ENCODE measurements at regions not wholly inside any gene's neighbourhood (a gene's known extent, or its start where the extent isn't known, plus 50 kb on each side); places are given as distances from the start of the nearest gene placed in this dataset.

DNA sequence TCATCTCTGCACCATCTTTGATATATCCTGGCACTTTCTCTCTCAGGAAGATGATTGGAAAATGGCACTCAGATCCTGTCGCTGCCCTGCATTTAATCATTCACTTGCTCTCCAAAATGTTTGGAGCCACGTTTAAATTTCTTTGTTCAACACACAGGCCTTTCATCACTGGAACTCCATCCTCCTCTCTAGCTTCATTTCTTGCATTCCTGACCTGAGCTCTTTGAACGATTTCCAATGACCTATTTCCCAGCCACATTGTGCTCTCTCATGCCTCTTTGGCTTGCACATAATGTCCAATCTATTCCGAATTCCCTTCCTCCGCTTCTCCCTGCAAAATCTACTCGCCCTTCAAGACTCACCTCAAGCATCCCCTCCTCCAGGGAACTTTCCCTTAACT is 287.4 kb upstream of the NBEA start:
- no peak for DNase-seq

DNA sequence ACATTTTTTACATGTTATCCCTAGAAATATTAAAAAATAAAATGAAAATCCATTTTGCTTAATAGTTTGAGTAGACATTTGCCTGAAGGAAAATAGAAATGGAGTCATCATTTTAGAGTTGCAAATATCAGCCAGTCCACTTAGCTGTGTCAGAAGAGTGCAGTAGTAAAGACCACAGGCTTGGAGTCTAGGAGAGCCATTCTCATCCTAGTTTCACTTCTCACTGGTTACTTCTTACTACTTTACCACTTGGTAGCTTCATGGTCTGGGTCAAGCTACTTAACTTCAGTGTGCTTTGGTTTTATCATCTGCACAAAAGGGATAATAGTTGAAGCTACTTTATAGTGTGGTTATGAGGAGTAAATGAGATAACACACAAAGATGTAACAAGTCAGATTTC is 286.5 kb upstream of the NBEA start:
- DNase-seq, result no peak

DNA sequence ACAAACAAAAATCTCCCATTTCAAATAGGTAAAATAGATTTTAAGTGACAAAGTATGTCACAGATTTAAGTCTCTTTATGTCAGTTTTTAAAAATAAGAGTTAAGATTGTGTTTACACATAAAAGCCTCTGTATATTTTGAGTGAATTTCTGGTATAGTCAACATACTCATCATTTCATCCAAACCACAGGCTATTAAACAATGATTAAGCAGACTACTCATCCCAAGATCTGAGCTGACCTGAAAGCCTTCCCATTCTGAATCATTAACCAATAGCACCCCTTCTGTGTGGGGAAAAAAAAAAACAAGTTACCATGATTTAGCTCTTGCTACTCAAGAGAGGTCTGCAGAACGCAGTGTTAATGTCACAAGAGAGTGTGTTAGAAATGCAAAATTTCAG is 284.4 kb upstream of the NBEA start:
- DNase-seq, result no peak

- DNase-seq, result no peak
Observed at GRCh38 chr13:34667286-34668218, 274.5 kb upstream of the NBEA start.

- no peak for DNase-seq
Observed at GRCh38 chr13:34671137-34671536, 270.9 kb upstream of the NBEA start.

DNA sequence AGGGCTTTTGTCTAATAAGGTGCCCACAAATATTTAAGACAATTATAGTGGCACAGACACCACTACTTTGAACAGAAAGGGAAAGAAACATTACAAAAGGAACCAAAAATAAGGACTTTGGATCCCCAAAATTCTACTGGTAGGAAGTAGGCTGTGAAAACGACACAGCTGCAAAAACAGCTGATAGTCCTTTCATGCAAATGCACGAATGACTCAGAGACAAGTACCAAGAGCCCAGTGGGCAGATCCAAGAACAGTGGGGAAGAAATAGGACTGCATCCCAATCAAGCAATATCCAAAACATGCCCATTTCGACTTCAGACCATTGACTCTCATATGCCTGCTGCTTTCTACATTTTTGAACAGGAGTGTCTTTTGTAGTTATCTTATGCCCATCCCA is 269.4 kb upstream of the NBEA start:
- DNase-seq, result no peak

GRCh38 chr13:34675626-34676025 is 266.4 kb upstream of the NBEA start:
- no peak for DNase-seq

DNA sequence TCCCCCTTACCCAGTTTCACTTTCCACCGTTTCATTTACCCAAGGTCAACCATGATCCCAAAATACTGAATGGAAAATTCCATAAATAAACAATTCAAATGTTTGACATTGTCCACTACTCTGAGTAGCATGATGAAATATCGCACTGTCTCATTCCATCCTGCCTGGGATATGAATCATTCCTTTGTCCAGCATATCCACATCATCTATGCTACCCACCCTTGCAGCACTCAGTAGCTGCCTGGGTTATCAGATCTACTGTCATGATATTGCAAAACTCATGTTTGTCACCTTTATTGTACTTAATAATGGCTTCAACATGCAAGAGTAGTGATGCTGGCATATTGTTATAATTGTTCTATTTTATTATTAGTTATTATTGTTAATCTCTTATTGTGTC is 263.9 kb upstream of the NBEA start:
- DNase-seq, result no peak

DNA sequence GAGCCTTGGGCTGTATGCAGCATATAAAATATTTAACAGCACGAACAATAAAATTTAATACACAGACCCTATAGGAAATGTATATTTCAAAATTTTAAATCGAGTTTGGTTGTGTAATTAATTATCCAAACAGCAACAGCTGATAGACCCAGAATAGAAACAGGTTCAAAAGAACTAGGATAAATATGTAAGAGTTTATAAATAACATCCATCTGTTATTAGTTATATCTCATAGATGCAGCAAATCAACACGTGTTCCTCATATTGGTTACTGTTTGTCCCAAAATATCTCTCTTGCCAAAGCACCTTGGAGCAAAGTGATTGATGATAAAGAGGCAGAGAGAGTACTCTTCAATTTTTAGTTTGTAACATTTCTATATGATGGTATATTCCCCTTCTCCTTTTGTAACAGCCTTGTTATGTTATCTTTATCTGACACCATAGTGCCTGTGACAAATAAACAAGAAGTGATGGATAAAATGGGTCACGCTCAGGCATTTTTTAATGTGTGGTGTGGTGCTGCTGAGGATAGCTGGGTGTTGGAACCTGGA is 260.6 kb upstream of the NBEA start:
- no peak for DNase-seq

DNA sequence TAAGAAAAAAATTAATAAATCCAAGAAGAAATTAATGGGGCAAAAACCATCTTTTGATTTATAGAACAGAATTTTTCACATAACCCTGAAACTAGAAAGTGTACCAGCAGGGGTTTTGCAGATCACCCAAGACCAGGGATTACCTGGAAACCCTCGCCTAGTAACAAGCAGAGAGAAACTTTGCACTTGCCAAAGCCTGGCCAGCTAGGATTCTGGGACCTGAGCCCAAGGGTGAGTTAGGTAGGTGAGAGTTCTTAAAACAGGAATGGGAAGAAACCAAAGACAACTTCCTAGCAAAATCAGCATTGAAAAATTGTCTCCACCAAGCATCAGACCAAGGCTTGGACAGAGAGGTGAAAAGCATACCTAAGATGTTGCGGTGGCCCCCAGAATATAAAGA is 247.0 kb upstream of the NBEA start:
- no peak for DNase-seq

DNA sequence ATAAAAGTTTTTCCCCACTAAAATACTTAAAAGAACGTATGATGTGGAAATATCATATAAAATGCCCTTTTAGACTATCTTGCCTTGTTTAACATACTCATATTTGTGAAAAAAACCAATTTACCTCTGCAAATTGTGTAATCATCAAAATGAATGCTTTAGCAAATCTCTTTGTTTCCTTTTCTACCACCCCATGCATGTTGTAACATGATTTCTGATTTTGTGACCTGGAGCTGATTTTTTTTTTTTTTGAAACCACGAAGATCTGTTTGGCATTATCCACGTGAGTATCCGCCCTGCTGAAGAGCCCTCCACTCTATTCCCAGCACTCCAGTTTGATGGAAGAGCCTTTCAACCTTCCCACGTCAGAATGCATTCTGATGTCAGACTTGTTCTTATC is 245.8 kb upstream of the NBEA start:
- no peak for DNase-seq

GRCh38 chr13:34696741-34697140 is 245.3 kb upstream of the NBEA start:
- no peak for DNase-seq

DNA sequence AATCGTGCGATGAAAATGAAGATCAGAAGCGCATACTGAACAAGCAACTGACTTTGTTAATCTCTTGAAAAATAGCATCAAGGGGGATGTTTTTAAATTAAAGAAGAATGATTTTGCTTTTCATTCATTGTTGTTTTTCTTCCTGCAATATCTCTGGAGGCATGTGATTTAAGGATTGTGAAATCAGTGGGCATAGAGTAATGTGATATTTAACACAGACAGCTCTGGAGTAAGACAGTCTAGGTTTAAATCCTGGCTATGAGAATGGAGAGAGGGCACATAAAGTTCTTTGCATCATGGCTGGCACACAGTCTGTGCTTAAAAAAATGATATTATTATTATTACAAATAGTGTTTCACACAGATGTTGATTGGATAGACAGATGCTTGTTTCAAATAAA is 243.1 kb upstream of the NBEA start:
- DNase-seq, result no peak

GRCh38 chr13:34700155-34700554 is 241.9 kb upstream of the NBEA start:
- no peak for DNase-seq

DNA sequence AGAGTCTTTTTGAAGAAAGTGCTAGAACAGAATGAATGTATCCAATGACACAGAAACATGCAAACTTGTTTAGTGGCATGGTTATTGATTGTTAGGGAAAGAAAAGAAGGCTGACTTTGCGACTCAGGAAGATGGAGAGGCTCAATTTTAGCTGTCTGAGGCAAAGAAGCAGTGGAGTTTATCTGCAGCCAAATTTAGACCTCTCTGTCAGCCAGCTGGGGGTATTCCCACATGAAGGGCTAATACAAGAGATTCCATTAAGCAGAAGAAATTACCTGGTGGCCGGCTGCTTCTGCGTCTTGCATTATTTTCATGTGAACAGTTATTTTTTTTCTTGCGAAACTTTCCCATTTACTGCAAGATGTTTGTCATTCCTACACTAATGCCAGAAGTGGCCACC is 240.2 kb upstream of the NBEA start:
- DNase-seq, result no peak

- no peak for DNase-seq
Observed at GRCh38 chr13:34708566-34709313, 233.3 kb upstream of the NBEA start.

DNA sequence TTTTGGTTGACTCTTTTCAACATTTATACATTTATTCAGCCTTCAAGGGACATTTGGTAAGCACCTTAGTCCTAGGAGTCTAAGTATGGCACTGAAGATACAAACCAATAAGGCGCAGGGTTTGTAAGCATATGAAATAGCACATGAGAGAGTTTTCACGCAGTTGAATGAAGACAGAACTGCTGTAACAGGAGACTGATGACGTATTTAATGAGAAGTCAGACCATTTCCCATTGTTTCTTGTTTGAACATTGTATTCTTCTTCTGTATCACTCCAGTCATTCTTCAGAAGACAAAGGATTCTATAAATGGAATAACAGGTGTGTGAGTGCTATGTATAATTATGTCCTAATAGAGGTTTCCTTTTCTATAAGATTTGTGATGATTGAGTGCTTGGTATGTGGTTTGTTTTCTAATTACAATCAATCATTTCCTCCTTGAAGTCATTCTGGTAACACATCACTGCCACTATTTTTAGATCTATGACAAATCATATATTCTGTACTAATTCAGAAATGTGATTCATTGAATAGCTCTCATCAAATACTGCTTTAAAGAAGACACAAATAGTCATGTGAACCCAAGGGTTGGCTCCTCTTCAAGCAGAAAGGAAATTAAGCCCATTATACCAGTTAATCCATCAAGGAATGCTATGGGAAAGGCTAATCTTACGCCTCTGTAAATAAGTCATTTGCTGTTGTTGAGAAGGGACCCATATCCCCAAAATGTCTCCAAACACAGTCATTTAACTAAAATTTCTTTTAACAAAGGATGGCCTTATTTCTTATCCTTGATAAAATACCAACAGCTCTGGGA is 222.8 kb upstream of the NBEA start:
- peak; percentile 80 for DNase-seq

DNA sequence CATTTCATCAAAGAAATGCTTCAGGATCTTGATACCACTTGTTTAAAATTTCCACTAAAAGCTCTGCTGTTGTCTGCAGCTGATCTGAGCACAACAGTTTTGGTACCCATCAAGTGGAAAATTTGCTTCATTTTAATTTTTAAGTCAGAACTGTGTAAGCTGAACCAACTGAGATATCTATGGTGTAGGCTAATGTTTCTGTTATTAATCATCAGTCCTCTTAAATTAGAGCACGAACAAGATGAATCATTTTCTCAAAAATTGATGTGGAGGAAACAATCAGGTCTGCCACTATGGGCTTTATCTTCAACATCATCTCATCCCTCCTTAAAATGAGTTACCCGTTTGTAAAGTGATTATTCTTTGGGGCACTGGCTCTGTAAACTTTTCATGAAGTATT is 221.5 kb upstream of the NBEA start:
- DNase-seq, result no peak

DNA sequence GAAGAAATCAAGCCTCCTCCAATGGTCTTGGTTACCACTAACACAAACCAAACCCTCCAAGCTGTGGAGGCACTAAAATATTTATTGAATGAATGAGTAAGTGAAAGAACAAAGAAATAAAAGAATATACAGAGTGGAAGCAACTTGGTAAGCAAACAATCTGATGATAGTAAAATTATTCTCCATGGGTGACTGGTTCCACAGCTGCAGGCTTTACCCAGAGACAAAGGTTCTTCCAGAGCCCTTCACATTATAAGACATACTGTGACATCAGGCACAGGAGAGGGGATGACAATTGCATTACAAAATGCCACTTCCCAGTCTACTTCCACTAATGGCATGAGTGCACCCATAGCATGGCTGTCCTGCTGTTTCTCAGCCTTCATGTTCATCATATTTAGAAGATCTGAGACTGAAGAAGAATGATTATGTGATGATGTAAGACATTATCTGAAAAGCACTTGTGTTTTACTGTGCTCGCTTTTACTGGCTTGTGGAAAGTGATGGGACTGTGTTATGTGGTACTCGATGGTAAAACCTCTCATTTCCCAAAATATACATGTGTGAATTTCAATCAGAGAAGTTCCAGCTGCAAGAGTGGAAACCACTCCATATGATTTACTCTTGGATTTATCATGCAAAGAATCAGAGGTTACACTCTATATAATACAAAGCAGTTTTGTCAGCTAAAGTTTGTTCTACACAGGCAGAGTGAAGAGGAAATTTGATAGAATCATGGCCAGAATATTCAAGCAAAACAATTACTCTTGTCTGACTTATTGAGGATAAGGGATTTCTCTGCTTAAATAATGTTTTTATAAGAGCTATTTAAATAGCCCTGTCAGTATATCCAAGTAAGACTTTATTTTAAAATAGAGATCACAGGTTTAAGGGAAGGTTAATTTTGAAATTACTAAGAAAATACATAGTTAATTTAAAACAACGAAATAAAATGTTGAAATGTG is 220.2 kb upstream of the NBEA start:
- no peak for DNase-seq

- no peak for DNase-seq
Observed at GRCh38 chr13:34722922-34723321, 219.1 kb upstream of the NBEA start.

DNA sequence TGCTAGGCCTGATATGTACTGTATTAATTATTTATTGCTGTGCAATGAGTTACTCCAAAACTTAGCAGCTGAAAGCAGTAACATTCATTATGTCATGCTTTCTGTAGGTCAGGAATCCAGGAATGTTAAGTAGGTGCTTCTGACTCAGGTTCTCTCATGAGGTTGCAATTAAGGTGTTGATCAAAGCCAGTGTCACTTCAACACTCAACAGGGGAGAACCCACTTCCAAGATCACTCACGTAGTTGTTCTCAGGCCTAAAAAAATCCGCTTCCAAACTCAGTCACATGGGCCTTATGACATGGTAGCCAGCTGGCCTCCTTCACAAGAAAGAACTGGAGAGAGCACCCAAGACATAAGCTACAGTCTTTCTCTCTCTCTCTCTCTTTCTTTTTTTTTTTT is 211.1 kb upstream of the NBEA start:
- no peak for DNase-seq

DNA sequence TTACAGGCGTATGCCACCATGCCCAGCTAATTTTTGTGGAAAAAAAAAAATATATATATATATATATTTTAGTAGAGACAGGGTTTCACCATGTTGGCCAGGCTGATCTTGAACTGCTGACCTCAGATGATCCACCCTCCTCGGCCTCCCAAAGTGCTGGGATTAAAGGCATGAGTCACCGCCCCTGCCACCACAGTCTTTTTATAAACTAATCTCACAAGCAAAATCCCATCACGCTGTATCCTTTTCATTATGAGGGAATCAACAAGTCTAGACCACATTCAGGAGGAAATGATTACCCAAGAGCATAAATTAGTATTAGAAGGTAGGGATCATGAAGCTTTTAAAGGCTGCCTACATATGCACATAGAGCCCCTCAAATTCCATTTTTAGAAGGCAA is 210.6 kb upstream of the NBEA start:
- no peak for DNase-seq
